ENCODE measurements at regions not wholly inside any gene's neighbourhood (a gene's known extent, or its start where the extent isn't known, plus 50 kb on each side); places are given as distances from the start of the nearest gene placed in this dataset.

- peaks cover 4% of the 10 kb centered on the region for H3K36me3 Mint-ChIP-seq (ENCODE audit: low read depth)
- H3K4me1 Mint-ChIP-seq = no peaks in the 10 kb centered on the region
- no peak overlapping the region for H3K4me3 Mint-ChIP-seq
- no peak overlapping the region for H3K27ac Mint-ChIP-seq (ENCODE audit: unreplicated experiment)
- TF ChIP-seq CTCF (conservative IDR thresholded peaks at IDR 0.05) = no peak
- H3K9me3 Mint-ChIP-seq = peaks cover 2% of the 10 kb centered on the region
- no peak for DNase-seq (ENCODE audit: low read depth, low spot score)
- no peaks in the 10 kb centered on the region for H3K27me3 Mint-ChIP-seq (ENCODE audit: low read depth)
Observed at GRCh38 chr5:6806668-6807067, 93.4 kb downstream of the TENT4A start.

GRCh38 chr5:6808462-6808861 lies 95.2 kb downstream of the TENT4A start:
- Mint-ChIP-seq H3K9me3 (peaks cover 2% of the 10 kb centered on the region), H3K36me3 (ENCODE audit: low read depth) (peaks cover 4% of the 10 kb centered on the region), H3K4me1 (no peaks in the 10 kb centered on the region), H3K4me3 (no peak overlapping the region), H3K27ac (ENCODE audit: unreplicated experiment) (no peak overlapping the region), H3K27me3 (ENCODE audit: low read depth) (no peaks in the 10 kb centered on the region)
- no peak for TF ChIP-seq CTCF (conservative IDR thresholded peaks at IDR 0.05)
- DNase-seq (ENCODE audit: low read depth, low spot score) = no peak

- no peak for TF ChIP-seq CTCF (conservative IDR thresholded peaks at IDR 0.05)
- no peak overlapping the region for H3K4me3 Mint-ChIP-seq
- no peaks in the 10 kb centered on the region for H3K36me3 Mint-ChIP-seq (ENCODE audit: low read depth)
- DNase-seq (ENCODE audit: low read depth, low spot score) = no peak
- H3K4me1 Mint-ChIP-seq = no peaks in the 10 kb centered on the region
- no peak overlapping the region for H3K27ac Mint-ChIP-seq (ENCODE audit: unreplicated experiment)
- no peaks in the 10 kb centered on the region for H3K27me3 Mint-ChIP-seq (ENCODE audit: low read depth)
- H3K9me3 Mint-ChIP-seq = peaks cover 2% of the 10 kb centered on the region
Observed at GRCh38 chr5:6810641-6811405, 97.6 kb downstream of the TENT4A start.

DNA sequence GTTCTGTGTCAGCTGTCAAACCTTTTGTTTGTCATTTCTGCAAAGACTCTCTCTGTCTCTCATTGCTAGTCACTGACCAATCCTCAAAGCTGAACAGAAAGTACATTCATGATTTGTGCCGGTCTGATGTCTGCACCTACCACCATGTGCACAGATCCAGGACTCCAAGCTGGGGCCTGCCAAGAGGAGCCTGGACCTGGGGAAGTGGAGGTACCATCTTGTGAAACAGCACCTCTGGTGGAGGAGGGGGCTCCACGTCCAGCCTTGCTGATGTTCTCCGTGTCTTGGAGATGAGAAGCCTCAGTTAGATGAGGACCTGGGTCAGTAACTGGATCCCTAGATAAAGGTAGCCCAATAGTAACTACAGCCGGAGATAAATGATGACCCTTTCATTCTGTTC lies 98.9 kb downstream of the TENT4A start:
- no peaks in the 10 kb centered on the region for H3K9me3 Mint-ChIP-seq
- no peak for TF ChIP-seq CTCF (conservative IDR thresholded peaks at IDR 0.05)
- no peaks in the 10 kb centered on the region for H3K4me1 Mint-ChIP-seq
- no peak overlapping the region for H3K27ac Mint-ChIP-seq (ENCODE audit: unreplicated experiment)
- no peaks in the 10 kb centered on the region for H3K36me3 Mint-ChIP-seq (ENCODE audit: low read depth)
- H3K4me3 Mint-ChIP-seq = no peak overlapping the region
- no peak for DNase-seq (ENCODE audit: low read depth, low spot score)
- H3K27me3 Mint-ChIP-seq (ENCODE audit: low read depth) = no peaks in the 10 kb centered on the region

GRCh38 chr5:6812800-6813731 lies 99.8 kb downstream of the TENT4A start:
- Mint-ChIP-seq H3K9me3 (no peaks in the 10 kb centered on the region), H3K4me3 (no peak overlapping the region), H3K36me3 (ENCODE audit: low read depth) (no peaks in the 10 kb centered on the region), H3K4me1 (no peaks in the 10 kb centered on the region), H3K27me3 (ENCODE audit: low read depth) (no peaks in the 10 kb centered on the region), H3K27ac (ENCODE audit: unreplicated experiment) (no peak overlapping the region)
- no peak for DNase-seq (ENCODE audit: low read depth, low spot score)
- no peak for TF ChIP-seq CTCF (conservative IDR thresholded peaks at IDR 0.05)
